Activated CD4-positive, CD25-positive, alpha-beta regulatory T cell treated with anti-CD3 and anti-CD28 coated beads, Interleukin-2, amount 50 U/mL, for 24 hours (primary cell): ENCODE measurements at regions not wholly inside any gene's neighbourhood (a gene's known extent, or its start where the extent isn't known, plus 50 kb on each side); places are given as distances from the start of the nearest gene placed in this dataset.
"Not testable (repeated sequence)": the region's sequence is repeated elsewhere in the genome, so short reads cannot be mapped to it uniquely, and the experiment has no call there.

Experiments
- ATAC-seq, 2 donors: fragments of 150-1000 bp; cut with Tn5 transposase; one replicate each; pipeline ENCODE4 v1.10.0; 2021; ENCODE audit warnings: mild to moderate bottlenecking in 1 of 2, moderate library complexity in 1 of 2

GRCh38 chr13:21228738-21229137 is 52.3 kb downstream of the MRPL57 start:
- no peak for ATAC-seq

DNA sequence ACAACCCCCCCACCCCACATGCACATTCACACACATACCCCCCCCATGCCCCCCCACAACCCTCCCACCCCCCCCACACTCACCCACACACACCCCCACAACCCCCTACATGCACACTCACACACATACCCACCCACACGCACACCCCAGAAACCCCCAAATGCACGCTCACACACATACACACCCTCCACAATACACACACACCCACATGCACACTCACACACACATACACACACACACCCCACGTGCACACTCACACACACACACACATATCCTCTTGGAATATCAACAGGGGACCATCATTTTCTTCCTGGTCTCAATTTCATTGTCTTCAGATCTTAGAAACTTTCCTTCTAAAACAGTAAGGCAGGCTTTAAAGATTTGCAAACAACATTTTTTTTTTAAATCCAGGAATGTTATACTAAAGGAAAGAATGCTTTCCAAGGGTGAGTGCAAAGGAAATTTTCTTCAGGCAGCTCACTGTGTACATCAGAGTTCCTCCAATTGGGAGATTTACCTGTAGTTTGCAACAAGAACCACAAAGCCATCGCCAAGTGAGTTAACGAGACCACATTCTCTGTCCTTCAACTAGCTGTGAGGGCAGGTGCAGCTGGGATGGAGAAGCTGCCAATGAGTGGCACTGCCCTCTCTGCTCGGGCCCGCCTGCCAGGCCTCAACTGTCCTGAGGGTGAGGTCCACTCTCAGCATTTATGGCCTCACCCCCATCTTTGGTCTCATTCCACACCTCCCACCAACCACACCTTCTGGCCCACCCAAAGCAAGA is 53.0 kb downstream of the MRPL57 start:
- no peak for ATAC-seq

DNA sequence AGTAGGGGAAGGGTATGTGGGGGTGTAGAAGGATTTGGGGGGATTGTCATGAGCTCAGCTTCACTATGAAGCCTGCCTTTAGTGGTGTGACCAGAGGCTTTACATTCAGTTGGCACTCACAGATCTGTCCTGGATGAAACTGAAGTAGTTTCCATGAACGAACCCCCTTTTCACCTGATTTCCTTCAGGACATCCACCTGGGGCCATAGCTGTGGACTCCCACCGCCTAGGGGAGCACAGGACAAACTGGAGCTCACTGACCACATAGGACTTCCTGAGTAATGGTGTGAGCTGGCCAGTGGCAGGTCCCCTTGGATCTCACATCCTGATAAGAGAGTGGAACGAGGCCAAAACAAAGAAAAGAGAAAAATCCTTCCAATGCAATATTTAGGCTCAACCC is 54.1 kb downstream of the MRPL57 start:
- ATAC-seq = no peak

DNA sequence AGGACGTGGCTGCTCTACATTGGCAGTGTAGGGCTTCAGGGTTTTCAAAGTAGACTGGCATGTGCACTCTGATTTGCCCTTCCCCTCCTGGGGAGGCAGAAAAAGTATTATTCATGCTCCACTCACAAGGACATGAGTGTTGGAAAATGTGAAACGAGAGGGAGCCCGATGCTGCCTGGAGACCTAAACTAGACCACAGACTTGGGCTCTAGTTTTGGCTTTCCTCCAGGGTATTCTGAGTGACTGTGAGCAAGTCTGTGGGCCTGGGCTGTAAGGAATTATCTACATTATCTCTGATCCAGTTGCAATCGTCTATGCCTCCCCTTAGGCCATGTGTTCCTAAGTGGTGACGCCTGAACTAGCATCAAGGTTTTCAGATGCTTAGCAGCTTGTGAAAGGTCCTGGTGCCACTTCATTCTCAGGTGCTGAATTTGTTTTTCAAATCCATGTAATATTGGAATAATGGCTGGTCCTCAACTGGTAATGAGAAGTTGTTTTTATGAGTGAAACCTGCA is 55.0 kb downstream of the MRPL57 start:
- ATAC-seq = no peak

DNA sequence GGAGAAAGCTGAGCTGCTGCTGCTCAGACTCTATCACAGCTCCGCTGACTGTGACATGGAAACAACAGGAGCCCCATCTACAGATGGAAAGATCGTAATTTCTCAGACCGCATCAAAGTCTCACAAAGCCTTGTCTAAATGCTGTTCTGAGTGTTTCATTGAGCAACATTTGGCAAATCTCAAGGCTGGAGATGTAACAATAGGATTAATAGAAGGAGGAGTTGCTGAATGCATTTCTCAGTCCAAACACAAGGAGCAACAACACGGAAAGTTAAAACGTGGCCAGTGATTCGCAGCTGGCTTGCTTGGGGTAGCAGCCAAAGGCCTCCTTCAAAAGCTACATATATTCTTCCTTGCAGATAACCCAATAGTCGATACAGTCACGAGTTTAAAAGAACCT is 55.7 kb downstream of the MRPL57 start:
- ATAC-seq = no peak

GRCh38 chr13:21232599-21232998 is 56.1 kb downstream of the MRPL57 start:
- no peak for ATAC-seq

GRCh38 chr13:21233086-21233485 is 56.6 kb downstream of the MRPL57 start:
- no peak for ATAC-seq

DNA sequence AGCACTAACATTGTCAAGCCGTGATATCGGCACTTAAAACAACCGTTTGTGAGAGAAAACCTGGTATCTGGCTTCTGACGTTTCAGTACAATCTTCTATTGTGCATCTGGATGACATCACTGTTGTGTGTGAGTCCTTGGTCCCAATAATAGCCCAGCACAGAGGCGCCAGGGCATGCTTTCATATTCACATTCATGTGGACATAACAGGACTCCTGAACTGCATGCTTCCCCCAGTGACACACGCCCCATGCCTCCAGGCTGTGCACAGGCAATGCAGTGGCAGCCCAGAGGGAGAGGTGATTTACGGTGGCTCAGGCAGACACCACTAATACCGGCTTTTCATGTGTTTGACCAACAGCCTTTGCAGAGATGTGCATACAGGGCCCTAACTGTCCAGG is 58.1 kb downstream of the MRPL57 start:
- no peak for ATAC-seq

GRCh38 chr13:21235174-21235573 is 58.7 kb downstream of the MRPL57 start:
- ATAC-seq = no peak

- no peak for ATAC-seq
Observed at GRCh38 chr13:21237081-21237480, 60.6 kb downstream of the MRPL57 start.

- ATAC-seq = peak in 1 of 2 donors; percentile 49
Observed at GRCh38 chr13:21238267-21238666, 61.8 kb downstream of the MRPL57 start.

GRCh38 chr13:21240586-21240985 is 64.1 kb downstream of the MRPL57 start:
- no peak for ATAC-seq

- ATAC-seq = no peak
Observed at GRCh38 chr13:21242236-21242635, 65.8 kb downstream of the MRPL57 start.

DNA sequence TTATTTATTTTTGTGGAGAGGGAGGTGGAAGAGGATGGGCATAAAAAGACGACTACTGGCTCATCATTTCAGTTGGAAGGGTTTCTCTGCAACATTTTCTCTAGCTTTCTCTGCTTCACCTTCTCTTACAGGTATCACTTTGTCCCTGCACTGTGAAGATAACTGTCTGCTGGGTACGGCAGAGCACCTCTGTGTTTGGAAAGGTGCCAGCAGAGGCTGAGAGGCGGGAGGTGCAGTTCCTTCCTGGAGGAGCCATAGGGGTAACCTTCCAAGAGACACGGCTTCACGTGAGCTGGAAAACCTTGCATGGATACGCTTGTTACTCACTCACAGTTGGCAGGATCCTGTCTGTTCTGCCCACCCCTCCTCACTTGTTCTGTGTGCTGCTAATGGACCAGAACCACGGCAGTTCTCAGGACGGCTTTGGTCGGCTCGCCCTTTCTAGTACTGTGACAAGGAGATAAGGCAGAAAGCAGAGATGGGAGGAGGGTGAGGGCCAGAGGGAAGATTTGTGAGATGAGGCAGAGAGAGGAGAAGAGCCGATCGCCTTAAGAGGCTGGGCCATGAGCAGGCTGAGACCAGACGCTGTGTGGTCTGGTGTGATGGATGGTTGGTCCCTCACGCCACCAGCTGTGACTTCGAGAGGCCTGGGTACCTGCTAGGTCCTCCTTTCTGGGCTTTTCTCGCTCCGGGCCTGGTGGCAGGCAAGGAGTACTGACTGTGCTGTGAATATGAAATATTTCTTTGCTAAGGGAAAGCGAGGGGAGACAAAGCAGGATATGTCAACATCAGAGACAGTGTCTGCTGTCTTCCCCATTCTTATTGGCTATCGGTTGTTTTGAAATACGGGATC is 66.8 kb downstream of the MRPL57 start:
- ATAC-seq = no peak

- ATAC-seq = not testable (repeated sequence)
Observed at GRCh38 chr13:21243898-21244184, 67.4 kb downstream of the MRPL57 start.

- no peak for ATAC-seq
Observed at GRCh38 chr13:21246761-21247452, 70.4 kb downstream of the MRPL57 start.

DNA sequence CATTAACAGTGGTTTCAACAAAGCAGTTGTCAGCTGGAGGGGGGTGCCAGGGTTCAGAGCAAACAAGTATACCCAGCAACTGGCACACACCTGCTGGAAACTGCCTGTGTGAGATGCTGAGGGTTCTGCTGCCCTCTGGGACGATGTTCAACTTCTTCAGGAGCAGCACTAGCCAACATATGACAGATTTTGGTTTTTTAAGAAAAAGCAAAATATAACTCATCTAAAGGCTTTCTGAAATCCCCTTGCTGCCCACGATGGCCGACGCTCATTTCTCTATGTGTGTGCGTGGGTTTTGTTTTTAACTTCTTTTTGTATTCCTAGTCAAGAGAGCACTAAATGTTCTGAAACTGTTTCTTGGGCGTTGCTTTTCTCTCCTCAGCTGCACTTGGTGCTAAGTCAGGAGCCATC is 79.9 kb downstream of the MRPL57 start:
- ATAC-seq = peak; percentile 35 to 36

DNA sequence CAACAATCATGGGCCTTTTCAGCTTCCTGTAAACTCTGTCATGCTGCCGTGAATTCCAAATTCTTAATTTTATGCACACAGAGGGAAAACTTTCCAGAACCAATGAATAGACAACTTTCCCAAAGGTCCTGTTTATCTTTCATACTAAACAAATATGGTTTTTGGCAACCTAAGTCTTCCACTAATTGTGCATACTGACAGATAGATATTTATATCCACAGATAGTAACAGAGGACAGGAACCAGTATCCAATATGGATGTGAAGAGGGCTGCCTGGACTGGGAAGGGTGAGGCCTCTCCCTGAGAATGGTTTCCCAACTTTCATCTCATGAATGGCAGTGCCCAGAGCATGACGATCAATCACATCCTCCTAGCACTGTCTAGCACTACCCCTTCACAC is 80.4 kb downstream of the MRPL57 start:
- no peak for ATAC-seq

- ATAC-seq = no peak
Observed at GRCh38 chr13:21259571-21260455, 83.4 kb downstream of the MRPL57 start.

GRCh38 chr13:21260561-21261290 is 84.3 kb downstream of the MRPL57 start:
- ATAC-seq = not testable (repeated sequence)

DNA sequence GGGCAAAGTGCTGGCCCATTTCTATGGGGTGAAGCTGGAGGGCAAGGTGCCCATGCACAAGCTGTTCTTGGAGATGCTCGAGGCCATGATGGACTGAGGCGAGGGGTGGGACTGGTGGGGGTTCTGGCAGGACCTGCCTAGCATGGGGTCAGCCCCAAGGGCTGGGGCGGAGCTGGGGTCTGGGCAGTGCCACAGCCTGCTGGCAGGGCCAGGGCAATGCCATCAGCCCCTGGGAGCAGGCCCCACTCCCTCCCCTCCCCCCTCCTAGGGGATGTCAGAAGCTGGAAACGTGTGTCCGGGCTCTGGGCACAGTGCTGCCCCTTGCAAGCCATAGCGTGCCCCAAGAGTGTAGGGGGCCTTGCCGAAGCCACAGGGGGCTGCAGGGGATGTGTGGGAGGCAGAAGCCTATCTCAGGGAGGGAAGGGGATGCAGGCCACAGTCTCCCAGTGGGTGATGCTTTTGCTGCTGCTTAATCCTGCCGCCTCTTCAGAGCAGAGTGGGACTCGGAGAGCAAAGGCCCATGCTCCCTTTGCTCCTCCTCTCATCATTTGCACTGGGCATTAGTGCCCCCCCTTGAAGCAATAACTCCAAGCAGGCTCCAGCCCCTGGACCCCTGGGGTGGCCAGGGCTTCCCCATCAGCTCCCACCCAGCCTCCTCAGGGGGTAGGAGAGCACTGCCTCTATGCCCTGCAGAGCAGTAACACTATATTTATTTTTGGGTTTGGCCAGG is 85.2 kb downstream of the MRPL57 start:
- not testable (repeated sequence) for ATAC-seq
